Suppressor macrophage (primary cell): ENCODE measurements at regions not wholly inside any gene's neighbourhood (a gene's known extent, or its start where the extent isn't known, plus 50 kb on each side); places are given as distances from the start of the nearest gene placed in this dataset.

Source experiments
- DNase-seq, 4 experiments: peaks; one replicate each; pipeline ENCODE4 v3.0.0-alpha.2; 2020 to 2022

- no peak for DNase-seq
Observed at GRCh38 chr19:30172613-30173242, 199.5 kb upstream of the ZNF536 start.

GRCh38 chr19:30173593-30174356 lies 198.4 kb upstream of the ZNF536 start:
- no peak for DNase-seq

- DNase-seq: no peak
Observed at GRCh38 chr19:30174357-30174645, 197.9 kb upstream of the ZNF536 start.

- DNase-seq: no peak
Observed at GRCh38 chr19:30174791-30175190, 197.4 kb upstream of the ZNF536 start.

- no peak for DNase-seq
Observed at GRCh38 chr19:30175987-30176386, 196.2 kb upstream of the ZNF536 start.

GRCh38 chr19:30178721-30179402 lies 193.3 kb upstream of the ZNF536 start:
- no peak for DNase-seq

GRCh38 chr19:30180691-30181090 lies 191.5 kb upstream of the ZNF536 start:
- DNase-seq: no peak

GRCh38 chr19:30183807-30184490 lies 188.2 kb upstream of the ZNF536 start:
- DNase-seq: no peak

- no peak for DNase-seq
Observed at GRCh38 chr19:30202060-30202600, 170.1 kb upstream of the ZNF536 start.

GRCh38 chr19:30204721-30205120 lies 167.5 kb upstream of the ZNF536 start:
- no peak for DNase-seq

- DNase-seq: no peak
Observed at GRCh38 chr19:30206187-30206586, 166.0 kb upstream of the ZNF536 start.

GRCh38 chr19:30207357-30207756 lies 164.8 kb upstream of the ZNF536 start:
- no peak for DNase-seq

GRCh38 chr19:30208436-30209060 lies 163.6 kb upstream of the ZNF536 start:
- no peak for DNase-seq

- no peak for DNase-seq
Observed at GRCh38 chr19:30209617-30210600, 162.3 kb upstream of the ZNF536 start.

- no peak for DNase-seq
Observed at GRCh38 chr19:30212574-30212973, 159.6 kb upstream of the ZNF536 start.

- DNase-seq: peak in 3 of 4 experiments; percentile 11 to 47 (median 43)
Observed at GRCh38 chr19:30214651-30215051, 157.5 kb upstream of the ZNF536 start.

- DNase-seq: no peak
Observed at GRCh38 chr19:30215248-30215647, 156.9 kb upstream of the ZNF536 start.

GRCh38 chr19:30216453-30216852 lies 155.7 kb upstream of the ZNF536 start:
- no peak for DNase-seq

GRCh38 chr19:30217461-30217860 lies 154.7 kb upstream of the ZNF536 start:
- no peak for DNase-seq

GRCh38 chr19:30219702-30220101 lies 152.5 kb upstream of the ZNF536 start:
- DNase-seq: no peak

- DNase-seq: no peak
Observed at GRCh38 chr19:30221176-30221575, 151.0 kb upstream of the ZNF536 start.
